Naive B cell (primary cell): ENCODE measurements at regions not wholly inside any gene's neighbourhood (a gene's known extent, or its start where the extent isn't known, plus 50 kb on each side); places are given as distances from the start of the nearest gene placed in this dataset.

Experiments
- ATAC-seq, 2 donors: fragments of 150-1000 bp; cut with Tn5 transposase; 2 replicates each; pipeline ENCODE4 v1.10.0; 2021; ENCODE audit warnings: low read depth in 2 of 2, mild to moderate bottlenecking in 2 of 2, moderate library complexity in 2 of 2
- DNase-seq: peaks from one replicate; pipeline ENCODE4 v3.0.0; 2022
- H3K27ac Mint-ChIP-seq, 6 donors: one replicate each; pipeline ENCODE4 v1.8.0; 2020 to 2022; ENCODE audit warnings: mild to moderate bottlenecking in 6 of 6, mixed read lengths in 6 of 6, moderate library complexity in 5 of 6, inconsistent platforms in 2 of 6
- H3K27me3 Mint-ChIP-seq, 3 donors: one replicate each; pipeline ENCODE4 v1.8.0; 2021 to 2022; ENCODE audit warnings: mixed read lengths in 3 of 3, mild to moderate bottlenecking in 1 of 3
- H3K36me3 Mint-ChIP-seq, 2 donors: one replicate each; pipeline ENCODE4 v1.8.0; 2020 to 2022; ENCODE audit warnings: mixed read lengths in 2 of 2, inconsistent platforms in 1 of 2, mild to moderate bottlenecking in 1 of 2
- H3K4me1 Mint-ChIP-seq, 3 donors: one replicate each; pipeline ENCODE4 v1.8.0; 2020 to 2022; ENCODE audit warnings: mixed read lengths in 3 of 3, inconsistent platforms in 1 of 3, mild to moderate bottlenecking in 1 of 3, moderate library complexity in 1 of 3
- H3K4me3 Mint-ChIP-seq, 8 donors: one replicate each; pipeline ENCODE4 v1.8.0; 2020 to 2022; ENCODE audit warnings: mild to moderate bottlenecking in 8 of 8, mixed read lengths in 8 of 8, moderate library complexity in 8 of 8, inconsistent platforms in 2 of 8
- H3K9me3 Mint-ChIP-seq, 7 donors: one replicate each; pipeline ENCODE4 v1.8.0; 2020 to 2022; ENCODE audit warnings: mixed read lengths in 7 of 7, mild to moderate bottlenecking in 5 of 7, inconsistent platforms in 2 of 7, moderate library complexity in 1 of 7

DNA sequence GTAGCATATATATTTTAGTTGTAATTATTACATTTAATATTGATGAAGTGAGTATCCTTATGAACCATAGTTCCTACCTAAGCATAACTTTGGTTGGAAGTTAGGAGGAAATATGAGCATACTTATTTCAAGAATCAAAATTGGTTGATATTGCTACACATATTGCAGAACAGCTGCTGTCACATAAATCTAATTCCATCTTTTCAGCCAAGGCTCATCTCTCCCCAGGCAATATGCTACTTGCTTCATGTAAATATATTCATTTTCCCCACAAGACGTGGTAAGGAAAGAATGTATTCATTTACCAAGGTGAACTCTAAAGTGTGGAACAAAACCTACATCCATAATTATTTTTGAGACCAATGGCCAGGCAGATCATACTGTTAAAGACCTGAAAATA lies 62.5 kb upstream of the HIF1A start:
- Mint-ChIP-seq H3K9me3 (peaks cover 0 to 4% (median 0%) of the 10 kb centered on the region in 7 donors), H3K36me3 (no peaks in the 10 kb centered on the region), H3K4me3 (no peak overlapping the region), H3K27ac (peak overlapping the region in 1 of 6 donors; percentile 14), H3K4me1 (peaks cover 17 to 23% (median 18%) of the 10 kb centered on the region in 3 donors), H3K27me3 (no peaks in the 10 kb centered on the region)
- ATAC-seq (no peak), DNase-seq (no peak)

DNA sequence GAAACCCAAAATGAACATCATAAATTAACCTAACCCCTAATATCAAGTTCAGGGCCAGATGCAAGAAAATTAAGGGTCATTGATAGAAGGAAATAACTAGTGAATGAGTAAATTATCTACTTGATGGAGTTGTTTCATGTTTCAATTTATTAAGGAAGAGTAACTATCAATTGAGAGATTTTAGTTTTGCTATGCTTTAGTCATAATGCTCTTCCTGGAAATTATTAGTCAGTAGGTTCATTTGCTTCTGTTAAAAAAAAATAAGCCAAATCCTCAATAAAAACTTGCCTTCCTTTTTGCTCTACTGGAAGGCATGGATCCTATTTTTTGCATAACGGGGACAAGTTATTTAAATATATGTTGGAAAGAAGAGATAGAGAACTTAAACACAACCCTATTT lies 59.0 kb upstream of the HIF1A start:
- H3K27me3 Mint-ChIP-seq, result no peaks in the 10 kb centered on the region
- no peak for ATAC-seq
- H3K36me3 Mint-ChIP-seq, result no peaks in the 10 kb centered on the region
- peaks cover 14 to 26% (median 18%) of the 10 kb centered on the region in 3 donors for H3K4me1 Mint-ChIP-seq
- H3K9me3 Mint-ChIP-seq, result no peaks in the 10 kb centered on the region
- H3K27ac Mint-ChIP-seq, result peak overlapping the region in 4 of 6 donors; percentile 15 to 85 (median 68)
- H3K4me3 Mint-ChIP-seq, result peak overlapping the region in 6 of 8 donors; percentile 16 to 66 (median 47)
- no peak for DNase-seq

DNA sequence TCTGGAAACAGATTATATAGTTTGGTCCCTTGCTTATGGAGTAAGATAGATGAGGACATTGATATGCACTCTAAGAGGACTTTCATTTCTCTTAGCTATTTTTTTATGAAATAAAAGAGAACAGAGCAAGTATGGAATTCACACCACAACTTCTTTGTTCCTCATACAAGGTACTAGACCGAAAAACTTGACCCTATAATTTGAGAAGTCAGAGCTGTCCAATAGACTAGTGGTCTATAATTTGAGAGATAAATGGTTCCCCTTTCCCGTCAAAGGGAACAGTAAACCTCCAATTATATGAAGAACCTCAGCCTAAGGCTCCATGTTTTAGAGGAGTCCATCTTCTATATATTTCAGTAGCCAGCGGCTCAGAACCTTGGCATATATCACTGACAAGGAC lies 58.5 kb upstream of the HIF1A start:
- H3K4me1 Mint-ChIP-seq, result peaks cover 16 to 31% (median 19%) of the 10 kb centered on the region in 3 donors
- H3K27me3 Mint-ChIP-seq, result no peaks in the 10 kb centered on the region
- ATAC-seq (peak; percentile 91 to 95), DNase-seq (peak; percentile 37)
- peak overlapping the region in 6 of 8 donors; percentile 18 to 66 (median 47) for H3K4me3 Mint-ChIP-seq
- H3K27ac Mint-ChIP-seq, result peak overlapping the region in 4 of 6 donors; percentile 15 to 91 (median 39)
- no peaks in the 10 kb centered on the region for H3K9me3 Mint-ChIP-seq
- no peaks in the 10 kb centered on the region for H3K36me3 Mint-ChIP-seq

DNA sequence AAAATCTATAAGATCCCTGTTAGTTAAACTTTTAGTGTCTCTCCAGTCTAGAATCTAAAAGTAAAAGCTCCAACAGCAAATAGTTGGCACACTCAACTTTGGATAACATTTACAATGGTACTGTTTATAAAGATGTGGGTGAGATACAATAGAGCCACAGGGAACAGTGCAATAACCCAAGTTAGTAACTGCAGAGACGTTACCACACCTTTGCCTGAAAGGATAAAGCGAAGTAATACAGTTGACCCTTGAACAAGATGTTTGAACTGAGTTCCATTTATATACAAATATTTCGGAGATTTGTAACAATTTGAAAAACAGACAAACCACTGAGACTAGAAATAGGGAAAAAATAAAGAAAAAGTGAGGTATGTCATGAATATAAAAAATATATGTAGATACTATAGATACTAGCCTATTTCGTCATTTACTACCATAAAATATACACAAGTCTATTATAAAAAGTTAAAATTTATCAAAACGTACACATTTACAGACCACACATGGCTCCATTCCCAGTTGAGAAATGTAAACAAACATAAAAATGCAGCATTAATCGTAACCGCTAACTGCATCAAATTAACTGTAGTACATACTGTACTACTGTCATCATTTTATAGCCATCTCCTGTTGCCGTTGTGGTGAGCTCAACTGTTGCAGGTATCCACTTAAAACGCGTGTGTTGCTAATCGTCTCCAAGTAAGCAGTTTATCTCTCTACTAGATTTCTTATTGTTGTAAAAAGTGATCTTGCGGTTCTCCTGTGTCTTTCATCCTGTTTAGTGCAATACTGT lies 56.5 kb upstream of the HIF1A start:
- Mint-ChIP-seq H3K4me1 (peaks cover 33 to 48% (median 34%) of the 10 kb centered on the region in 3 donors), H3K27me3 (no peaks in the 10 kb centered on the region), H3K36me3 (no peaks in the 10 kb centered on the region), H3K9me3 (no peaks in the 10 kb centered on the region), H3K4me3 (no peak overlapping the region), H3K27ac (peak overlapping the region in 1 of 6 donors; percentile 83)
- no peak for ATAC-seq
- no peak for DNase-seq

DNA sequence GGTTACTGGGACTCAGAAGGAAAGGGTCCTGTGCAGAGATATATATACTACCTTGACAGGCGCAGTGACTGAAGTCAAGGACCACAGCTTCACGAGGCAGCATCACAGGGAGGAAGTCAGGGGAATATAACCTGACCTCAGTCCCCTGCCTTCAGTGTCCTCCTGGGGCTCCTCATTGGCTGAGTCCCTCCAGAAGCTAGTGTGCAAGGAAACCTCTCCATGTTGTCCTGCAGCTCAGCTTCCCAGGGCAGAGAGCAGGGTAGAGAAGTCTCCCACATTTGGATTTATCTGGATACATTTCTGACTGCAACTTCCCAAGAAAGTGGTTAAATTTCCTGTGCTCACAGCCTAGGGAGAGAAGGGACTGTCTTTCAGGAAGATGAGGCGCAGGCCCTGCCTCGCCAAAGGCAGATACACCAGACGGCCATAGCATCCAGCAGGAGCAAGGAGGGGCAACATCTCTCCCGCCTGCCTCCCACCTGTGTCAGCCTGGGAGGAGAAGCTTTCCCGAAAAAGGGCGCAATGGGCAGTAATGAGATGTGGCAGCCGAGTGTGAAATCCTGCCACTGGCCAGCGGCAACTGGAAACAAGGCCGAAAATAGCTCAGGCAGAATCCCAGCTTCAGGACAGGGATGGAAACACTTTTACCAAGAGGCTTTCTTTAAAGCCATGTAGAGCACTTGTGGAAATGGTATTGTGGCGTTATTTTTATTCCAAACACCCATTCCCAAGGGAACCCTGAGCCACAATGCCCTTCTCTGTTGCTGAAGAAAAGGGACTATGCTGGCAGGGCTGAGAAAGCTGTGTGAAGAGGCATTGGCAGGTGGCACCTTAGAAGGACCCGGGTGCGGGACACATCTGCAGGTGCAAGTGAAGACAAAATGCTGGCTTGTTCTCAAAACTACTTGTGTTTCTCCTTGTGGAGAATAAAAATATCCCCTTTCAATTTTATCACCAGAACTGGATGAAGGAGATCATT lies 54.9 kb upstream of the HIF1A start:
- H3K4me1 Mint-ChIP-seq, result peaks cover 44 to 58% (median 45%) of the 10 kb centered on the region in 3 donors
- H3K36me3 Mint-ChIP-seq, result no peaks in the 10 kb centered on the region
- no peak for ATAC-seq
- H3K27me3 Mint-ChIP-seq, result no peaks in the 10 kb centered on the region
- DNase-seq, result no peak
- H3K4me3 Mint-ChIP-seq, result no peak overlapping the region
- H3K9me3 Mint-ChIP-seq, result no peaks in the 10 kb centered on the region
- peak overlapping the region in 1 of 6 donors; percentile 84 for H3K27ac Mint-ChIP-seq

DNA sequence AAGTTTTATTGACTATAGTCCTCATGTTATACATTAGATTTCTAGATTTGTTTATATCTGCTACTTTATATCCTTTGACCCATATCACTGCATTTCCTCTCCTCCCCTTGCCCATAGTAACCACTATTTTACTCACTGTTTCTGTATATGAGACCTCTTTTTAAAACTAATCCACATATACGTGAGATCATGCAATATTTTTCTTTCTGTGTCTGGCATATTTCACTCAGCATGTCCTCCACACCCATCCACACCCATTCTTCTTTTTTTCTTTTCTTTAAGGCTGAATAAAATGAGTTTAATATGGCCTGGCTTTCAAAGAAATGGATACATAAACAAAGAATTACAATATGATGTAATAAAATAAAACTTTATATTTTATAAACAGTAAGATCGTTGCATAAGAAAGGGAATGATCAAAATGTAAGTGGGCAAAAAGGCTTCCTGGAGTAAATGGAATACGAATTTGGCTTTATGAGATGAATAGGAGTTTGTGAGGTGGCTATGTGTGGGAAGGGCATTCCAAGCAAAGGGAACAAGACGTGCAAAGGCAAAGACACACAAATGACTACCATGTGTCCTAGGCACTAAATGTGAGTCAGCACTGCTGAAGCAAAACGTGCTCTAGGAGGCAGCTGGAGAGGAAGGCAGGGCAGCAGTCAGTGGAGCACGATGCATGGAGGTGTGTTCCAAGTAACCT lies 53.2 kb upstream of the HIF1A start:
- no peak overlapping the region for H3K4me3 Mint-ChIP-seq
- no peaks in the 10 kb centered on the region for H3K27me3 Mint-ChIP-seq
- peaks cover 31 to 43% (median 33%) of the 10 kb centered on the region in 3 donors for H3K4me1 Mint-ChIP-seq
- peak overlapping the region in 3 of 6 donors; percentile 68 to 87 (median 76) for H3K27ac Mint-ChIP-seq
- H3K36me3 Mint-ChIP-seq, result no peaks in the 10 kb centered on the region
- no peaks in the 10 kb centered on the region for H3K9me3 Mint-ChIP-seq
- DNase-seq (no peak), ATAC-seq (no peak)

DNA sequence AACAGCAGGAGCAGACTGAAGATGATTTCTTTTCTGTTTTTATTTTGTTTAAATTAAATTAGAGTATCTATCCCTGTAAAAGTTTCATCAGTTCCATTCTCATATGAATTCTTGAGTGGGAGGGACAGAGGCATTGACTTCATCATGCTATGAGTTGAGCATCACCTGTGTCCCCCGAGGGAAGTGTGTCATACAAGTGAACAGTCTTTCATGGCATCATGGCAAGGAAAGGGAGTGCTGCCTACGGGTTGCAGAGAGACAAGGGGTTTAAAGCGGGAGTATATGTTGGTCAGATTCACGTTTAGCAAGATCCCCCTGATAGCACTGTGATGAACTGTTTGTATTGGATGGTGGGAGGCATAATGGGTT lies 52.7 kb upstream of the HIF1A start:
- Mint-ChIP-seq H3K4me1 (peaks cover 28 to 38% (median 30%) of the 10 kb centered on the region in 3 donors), H3K27ac (peak overlapping the region in 2 of 6 donors; percentile 68 to 92), H3K36me3 (no peaks in the 10 kb centered on the region), H3K9me3 (no peaks in the 10 kb centered on the region), H3K27me3 (no peaks in the 10 kb centered on the region), H3K4me3 (peak overlapping the region in 1 of 8 donors; percentile 46)
- ATAC-seq (no peak), DNase-seq (no peak)

DNA sequence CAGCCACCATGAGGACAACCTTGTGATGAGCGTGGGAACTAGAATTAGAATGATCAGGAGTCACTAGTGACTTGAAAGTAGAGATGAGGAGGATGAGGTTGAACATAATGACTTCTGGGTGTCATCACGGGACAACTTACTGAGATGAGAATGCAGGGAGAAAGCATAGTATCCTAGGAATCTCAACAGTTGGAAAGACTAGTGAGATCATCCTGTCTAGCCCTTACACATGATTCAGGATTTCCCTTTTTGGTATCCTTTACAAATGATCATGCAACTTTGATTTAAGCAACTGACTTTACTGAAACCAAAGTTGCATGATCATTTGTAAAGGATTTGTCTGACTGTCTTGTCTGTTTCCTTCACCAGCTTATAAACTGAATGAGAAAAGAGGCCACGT lies 51.8 kb upstream of the HIF1A start:
- Mint-ChIP-seq H3K4me1 (peaks cover 28 to 35% (median 30%) of the 10 kb centered on the region in 3 donors), H3K27me3 (no peaks in the 10 kb centered on the region), H3K4me3 (peak overlapping the region in 1 of 8 donors; percentile 29), H3K9me3 (no peaks in the 10 kb centered on the region), H3K27ac (peak overlapping the region in 5 of 6 donors; percentile 34 to 94 (median 91)), H3K36me3 (no peaks in the 10 kb centered on the region)
- DNase-seq (no peak), ATAC-seq (no peak)

DNA sequence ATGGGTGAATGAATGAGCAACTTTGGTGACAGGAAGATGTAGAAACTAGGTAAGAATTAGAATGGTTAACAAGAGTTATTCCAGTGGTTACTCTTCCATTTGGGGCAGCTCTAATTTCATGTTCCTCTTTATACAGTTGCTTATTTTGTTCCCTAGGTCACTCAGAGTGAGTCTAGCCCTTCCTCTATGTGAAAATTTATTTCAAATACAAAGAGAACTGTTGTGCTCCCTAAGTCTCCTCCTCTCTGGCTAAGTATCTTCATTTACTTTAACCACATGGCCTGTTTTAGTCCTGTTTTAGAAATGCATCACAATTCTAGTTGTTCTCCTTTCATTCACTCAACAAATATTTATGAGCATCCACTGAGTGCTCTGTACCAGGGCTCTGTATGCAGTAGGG lies 51.1 kb upstream of the HIF1A start:
- H3K27me3 Mint-ChIP-seq, result no peaks in the 10 kb centered on the region
- DNase-seq (no peak), ATAC-seq (peak; percentile 22 to 34)
- H3K4me3 Mint-ChIP-seq, result peak overlapping the region in 6 of 8 donors; percentile 0 to 36 (median 20)
- H3K9me3 Mint-ChIP-seq, result no peaks in the 10 kb centered on the region
- H3K4me1 Mint-ChIP-seq, result peaks cover 28 to 35% (median 30%) of the 10 kb centered on the region in 3 donors
- no peaks in the 10 kb centered on the region for H3K36me3 Mint-ChIP-seq
- H3K27ac Mint-ChIP-seq, result peak overlapping the region in 5 of 6 donors; percentile 38 to 83 (median 68)

DNA sequence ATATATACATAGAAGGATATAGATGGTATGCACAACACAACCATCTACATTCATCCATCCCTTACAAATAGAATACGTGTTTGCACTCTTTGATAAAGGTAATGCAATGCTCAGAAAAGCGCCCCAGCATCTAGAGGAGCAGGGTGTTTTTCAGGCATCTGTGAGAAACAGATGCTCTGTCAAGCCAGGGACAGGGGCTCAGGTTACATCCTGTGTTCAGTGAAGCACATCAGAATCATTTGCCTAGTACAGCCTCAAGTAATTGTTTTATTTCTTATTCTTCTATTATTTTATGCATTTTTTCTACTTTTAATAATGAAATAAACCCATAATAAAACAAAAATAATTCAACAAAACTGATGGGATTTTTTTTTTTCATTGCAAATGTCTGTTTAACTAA lies 50.5 kb upstream of the HIF1A start:
- peak overlapping the region in 5 of 6 donors; percentile 13 to 68 (median 41) for H3K27ac Mint-ChIP-seq
- peak overlapping the region in 4 of 8 donors; percentile 18 to 36 (median 26) for H3K4me3 Mint-ChIP-seq
- peaks cover 28 to 35% (median 30%) of the 10 kb centered on the region in 3 donors for H3K4me1 Mint-ChIP-seq
- peak; percentile 93 to 97 for ATAC-seq
- H3K27me3 Mint-ChIP-seq, result no peaks in the 10 kb centered on the region
- H3K9me3 Mint-ChIP-seq, result no peaks in the 10 kb centered on the region
- H3K36me3 Mint-ChIP-seq, result no peaks in the 10 kb centered on the region
- DNase-seq, result peak; percentile 22

DNA sequence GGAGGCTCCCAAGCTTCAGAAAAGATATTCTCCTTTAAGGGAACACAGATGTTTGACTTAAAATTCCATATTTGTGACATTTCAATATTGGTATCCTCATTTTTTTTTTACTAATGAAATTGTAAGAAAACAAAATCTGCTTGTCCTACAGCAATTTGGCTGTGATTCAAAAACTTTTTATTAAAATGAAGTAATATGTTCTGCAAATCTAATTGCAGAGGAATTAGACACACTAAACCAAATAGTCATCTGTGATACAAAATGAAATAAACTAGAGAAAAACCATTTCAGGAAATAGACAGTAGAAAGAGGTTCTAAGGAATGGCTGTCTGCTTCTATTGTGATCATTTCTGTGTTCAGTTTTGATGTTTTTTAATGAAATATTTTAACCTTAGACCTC lies 50.1 kb upstream of the HIF1A start:
- no peak overlapping the region for H3K4me3 Mint-ChIP-seq
- no peaks in the 10 kb centered on the region for H3K36me3 Mint-ChIP-seq

More for the DNA sequence above, 50.1 kb upstream of the HIF1A start:
- H3K27ac Mint-ChIP-seq, result peak overlapping the region in 2 of 6 donors; percentile 3 to 63
- no peak for ATAC-seq
- peaks cover 28 to 35% (median 30%) of the 10 kb centered on the region in 3 donors for H3K4me1 Mint-ChIP-seq
- H3K27me3 Mint-ChIP-seq, result no peaks in the 10 kb centered on the region
- no peak for DNase-seq
- no peaks in the 10 kb centered on the region for H3K9me3 Mint-ChIP-seq
